ENCODE measurements at regions not wholly inside any gene's neighbourhood (a gene's known extent, or its start where the extent isn't known, plus 50 kb on each side); places are given as distances from the start of the nearest gene placed in this dataset.

GRCh38 chr10:43879742-43880141, 231.1 kb upstream of the ZNF32 start:
- Histone ChIP-seq H3K27ac (ENCODE audit: insufficient read depth, low read length, poor library complexity, severe bottlenecking) (no peak overlapping the region), H3K4me1 (ENCODE audit: control insufficient read depth, insufficient read depth, low read length, poor library complexity, severe bottlenecking) (no peaks in the 10 kb centered on the region), H3K36me3 (ENCODE audit: control insufficient read depth, insufficient read depth, low read length) (no peaks in the 10 kb centered on the region), H3K9me3 (ENCODE audit: control insufficient read depth, low read length) (no peaks in the 10 kb centered on the region), H3K4me3 (ENCODE audit: insufficient read depth, low read depth, low read length, poor library complexity, severe bottlenecking) (no peak overlapping the region), H3K27me3 (replicated peaks; ENCODE audit: control insufficient read depth, insufficient read depth, low read length, poor library complexity, severe bottlenecking) (no peaks in the 10 kb centered on the region)
- no peak for DNase-seq

GRCh38 chr10:43879162-43879561, 230.5 kb upstream of the ZNF32 start:
- Histone ChIP-seq H3K4me1 (ENCODE audit: control insufficient read depth, insufficient read depth, low read length, poor library complexity, severe bottlenecking) (no peaks in the 10 kb centered on the region), H3K27me3 (replicated peaks; ENCODE audit: control insufficient read depth, insufficient read depth, low read length, poor library complexity, severe bottlenecking) (no peaks in the 10 kb centered on the region), H3K36me3 (ENCODE audit: control insufficient read depth, insufficient read depth, low read length) (no peaks in the 10 kb centered on the region), H3K9me3 (ENCODE audit: control insufficient read depth, low read length) (no peaks in the 10 kb centered on the region), H3K4me3 (ENCODE audit: insufficient read depth, low read depth, low read length, poor library complexity, severe bottlenecking) (no peak overlapping the region), H3K27ac (ENCODE audit: insufficient read depth, low read length, poor library complexity, severe bottlenecking) (no peak overlapping the region)
- no peak for DNase-seq

- Histone ChIP-seq H3K27me3 (replicated peaks; ENCODE audit: control insufficient read depth, insufficient read depth, low read length, poor library complexity, severe bottlenecking) (no peaks in the 10 kb centered on the region), H3K4me3 (ENCODE audit: insufficient read depth, low read depth, low read length, poor library complexity, severe bottlenecking) (no peak overlapping the region), H3K36me3 (ENCODE audit: control insufficient read depth, insufficient read depth, low read length) (no peaks in the 10 kb centered on the region), H3K9me3 (ENCODE audit: control insufficient read depth, low read length) (no peaks in the 10 kb centered on the region), H3K4me1 (ENCODE audit: control insufficient read depth, insufficient read depth, low read length, poor library complexity, severe bottlenecking) (no peaks in the 10 kb centered on the region), H3K27ac (ENCODE audit: insufficient read depth, low read length, poor library complexity, severe bottlenecking) (no peak overlapping the region)
- DNase-seq: no peak
Measured at GRCh38 chr10:43878386-43878785, 229.7 kb upstream of the ZNF32 start.

GRCh38 chr10:43876976-43877375, 228.3 kb upstream of the ZNF32 start:
- Histone ChIP-seq H3K4me3 (ENCODE audit: insufficient read depth, low read depth, low read length, poor library complexity, severe bottlenecking) (no peak overlapping the region), H3K36me3 (ENCODE audit: control insufficient read depth, insufficient read depth, low read length) (no peaks in the 10 kb centered on the region), H3K27me3 (replicated peaks; ENCODE audit: control insufficient read depth, insufficient read depth, low read length, poor library complexity, severe bottlenecking) (no peaks in the 10 kb centered on the region), H3K4me1 (ENCODE audit: control insufficient read depth, insufficient read depth, low read length, poor library complexity, severe bottlenecking) (no peaks in the 10 kb centered on the region), H3K27ac (ENCODE audit: insufficient read depth, low read length, poor library complexity, severe bottlenecking) (no peak overlapping the region), H3K9me3 (ENCODE audit: control insufficient read depth, low read length) (no peaks in the 10 kb centered on the region)
- DNase-seq: no peak

- Histone ChIP-seq H3K4me3 (ENCODE audit: insufficient read depth, low read depth, low read length, poor library complexity, severe bottlenecking) (no peak overlapping the region), H3K27me3 (replicated peaks; ENCODE audit: control insufficient read depth, insufficient read depth, low read length, poor library complexity, severe bottlenecking) (no peaks in the 10 kb centered on the region), H3K9me3 (ENCODE audit: control insufficient read depth, low read length) (no peaks in the 10 kb centered on the region), H3K4me1 (ENCODE audit: control insufficient read depth, insufficient read depth, low read length, poor library complexity, severe bottlenecking) (no peaks in the 10 kb centered on the region), H3K27ac (ENCODE audit: insufficient read depth, low read length, poor library complexity, severe bottlenecking) (no peak overlapping the region), H3K36me3 (ENCODE audit: control insufficient read depth, insufficient read depth, low read length) (no peaks in the 10 kb centered on the region)
- no peak for DNase-seq
Measured at GRCh38 chr10:43874984-43875383, 226.3 kb upstream of the ZNF32 start.

- H3K4me1 ChIP-seq (ENCODE audit: control insufficient read depth, insufficient read depth, low read length, poor library complexity, severe bottlenecking): no peaks in the 10 kb centered on the region
- no peak overlapping the region for H3K4me3 ChIP-seq (ENCODE audit: insufficient read depth, low read depth, low read length, poor library complexity, severe bottlenecking)
- no peak overlapping the region for H3K27ac ChIP-seq (ENCODE audit: insufficient read depth, low read length, poor library complexity, severe bottlenecking)
- H3K9me3 ChIP-seq (ENCODE audit: control insufficient read depth, low read length): no peaks in the 10 kb centered on the region
- H3K27me3 ChIP-seq (replicated peaks; ENCODE audit: control insufficient read depth, insufficient read depth, low read length, poor library complexity, severe bottlenecking): no peaks in the 10 kb centered on the region
- H3K36me3 ChIP-seq (ENCODE audit: control insufficient read depth, insufficient read depth, low read length): no peaks in the 10 kb centered on the region
- DNase-seq: no peak
Measured at GRCh38 chr10:43873717-43874116, 225.0 kb upstream of the ZNF32 start.

GRCh38 chr10:43872644-43873043, 224.0 kb upstream of the ZNF32 start:
- no peaks in the 10 kb centered on the region for H3K4me1 ChIP-seq (ENCODE audit: control insufficient read depth, insufficient read depth, low read length, poor library complexity, severe bottlenecking)
- H3K27me3 ChIP-seq (replicated peaks; ENCODE audit: control insufficient read depth, insufficient read depth, low read length, poor library complexity, severe bottlenecking): no peaks in the 10 kb centered on the region
- no peaks in the 10 kb centered on the region for H3K9me3 ChIP-seq (ENCODE audit: control insufficient read depth, low read length)
- no peak for DNase-seq
- H3K27ac ChIP-seq (ENCODE audit: insufficient read depth, low read length, poor library complexity, severe bottlenecking): no peak overlapping the region
- H3K36me3 ChIP-seq (ENCODE audit: control insufficient read depth, insufficient read depth, low read length): no peaks in the 10 kb centered on the region
- H3K4me3 ChIP-seq (ENCODE audit: insufficient read depth, low read depth, low read length, poor library complexity, severe bottlenecking): no peak overlapping the region

GRCh38 chr10:43871545-43871944, 222.9 kb upstream of the ZNF32 start:
- Histone ChIP-seq H3K9me3 (ENCODE audit: control insufficient read depth, low read length) (no peaks in the 10 kb centered on the region), H3K36me3 (ENCODE audit: control insufficient read depth, insufficient read depth, low read length) (no peaks in the 10 kb centered on the region), H3K27me3 (replicated peaks; ENCODE audit: control insufficient read depth, insufficient read depth, low read length, poor library complexity, severe bottlenecking) (no peaks in the 10 kb centered on the region), H3K27ac (ENCODE audit: insufficient read depth, low read length, poor library complexity, severe bottlenecking) (no peak overlapping the region), H3K4me1 (ENCODE audit: control insufficient read depth, insufficient read depth, low read length, poor library complexity, severe bottlenecking) (no peaks in the 10 kb centered on the region), H3K4me3 (ENCODE audit: insufficient read depth, low read depth, low read length, poor library complexity, severe bottlenecking) (no peak overlapping the region)
- no peak for DNase-seq

- no peak for DNase-seq
- no peaks in the 10 kb centered on the region for H3K36me3 ChIP-seq (ENCODE audit: control insufficient read depth, insufficient read depth, low read length)
- H3K27me3 ChIP-seq (replicated peaks; ENCODE audit: control insufficient read depth, insufficient read depth, low read length, poor library complexity, severe bottlenecking): no peaks in the 10 kb centered on the region
- no peak overlapping the region for H3K4me3 ChIP-seq (ENCODE audit: insufficient read depth, low read depth, low read length, poor library complexity, severe bottlenecking)
- H3K4me1 ChIP-seq (ENCODE audit: control insufficient read depth, insufficient read depth, low read length, poor library complexity, severe bottlenecking): no peaks in the 10 kb centered on the region
- H3K27ac ChIP-seq (ENCODE audit: insufficient read depth, low read length, poor library complexity, severe bottlenecking): no peak overlapping the region
- H3K9me3 ChIP-seq (ENCODE audit: control insufficient read depth, low read length): no peaks in the 10 kb centered on the region
Measured at GRCh38 chr10:43870968-43871439, 222.3 kb upstream of the ZNF32 start.

- DNase-seq: no peak
- no peak overlapping the region for H3K4me3 ChIP-seq (ENCODE audit: insufficient read depth, low read depth, low read length, poor library complexity, severe bottlenecking)
- H3K36me3 ChIP-seq (ENCODE audit: control insufficient read depth, insufficient read depth, low read length): no peaks in the 10 kb centered on the region
- H3K27ac ChIP-seq (ENCODE audit: insufficient read depth, low read length, poor library complexity, severe bottlenecking): no peak overlapping the region
- no peaks in the 10 kb centered on the region for H3K9me3 ChIP-seq (ENCODE audit: control insufficient read depth, low read length)
- H3K4me1 ChIP-seq (ENCODE audit: control insufficient read depth, insufficient read depth, low read length, poor library complexity, severe bottlenecking): no peaks in the 10 kb centered on the region
- no peaks in the 10 kb centered on the region for H3K27me3 ChIP-seq (replicated peaks; ENCODE audit: control insufficient read depth, insufficient read depth, low read length, poor library complexity, severe bottlenecking)
Measured at GRCh38 chr10:43869669-43870322, 221.1 kb upstream of the ZNF32 start.
